MM.1S (cell line): ENCODE measurements at regions not wholly inside any gene's neighbourhood (a gene's known extent, or its start where the extent isn't known, plus 50 kb on each side); places are given as distances from the start of the nearest gene placed in this dataset.

Source experiments
- EZH2phosphoT487 ChIP-seq: fragments of 300-600 bp; sonication (generic); IDR thresholded peaks from 2 replicates; pipeline ENCODE4 v1.6.1; 2018; ENCODE audit warnings: antibody characterized with exemption, low read length
- TF ChIP-seq, protein P1 (sequence below): fragments of 300-600 bp; sonication (generic); IDR thresholded peaks from 2 replicates; pipeline ENCODE4 v1.5.1; 2016; ENCODE audit warnings: antibody characterized with exemption, low read length, mixed read lengths

DNA sequence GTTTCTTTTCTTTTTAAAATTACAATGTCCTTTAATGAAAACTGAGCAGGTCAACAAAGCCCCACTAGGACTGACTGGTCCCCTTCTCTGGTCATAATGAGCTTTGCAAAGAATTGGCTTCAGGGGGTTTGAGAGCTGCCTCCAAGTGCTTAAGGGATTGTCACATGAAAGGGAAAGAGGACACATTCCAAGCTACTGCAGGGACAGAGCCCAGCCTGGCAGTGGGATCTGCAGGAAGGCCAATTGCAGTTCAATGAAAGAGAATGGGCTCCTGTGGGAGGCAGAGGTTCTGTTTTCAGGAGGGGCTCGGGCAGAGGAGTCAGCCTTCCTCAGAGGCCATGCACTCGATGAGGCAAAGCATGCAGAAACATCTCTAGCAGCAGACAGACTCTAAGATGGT lies 84.1 kb upstream of the ACKR3 start:
- TF ChIP-seq, protein P1, sequence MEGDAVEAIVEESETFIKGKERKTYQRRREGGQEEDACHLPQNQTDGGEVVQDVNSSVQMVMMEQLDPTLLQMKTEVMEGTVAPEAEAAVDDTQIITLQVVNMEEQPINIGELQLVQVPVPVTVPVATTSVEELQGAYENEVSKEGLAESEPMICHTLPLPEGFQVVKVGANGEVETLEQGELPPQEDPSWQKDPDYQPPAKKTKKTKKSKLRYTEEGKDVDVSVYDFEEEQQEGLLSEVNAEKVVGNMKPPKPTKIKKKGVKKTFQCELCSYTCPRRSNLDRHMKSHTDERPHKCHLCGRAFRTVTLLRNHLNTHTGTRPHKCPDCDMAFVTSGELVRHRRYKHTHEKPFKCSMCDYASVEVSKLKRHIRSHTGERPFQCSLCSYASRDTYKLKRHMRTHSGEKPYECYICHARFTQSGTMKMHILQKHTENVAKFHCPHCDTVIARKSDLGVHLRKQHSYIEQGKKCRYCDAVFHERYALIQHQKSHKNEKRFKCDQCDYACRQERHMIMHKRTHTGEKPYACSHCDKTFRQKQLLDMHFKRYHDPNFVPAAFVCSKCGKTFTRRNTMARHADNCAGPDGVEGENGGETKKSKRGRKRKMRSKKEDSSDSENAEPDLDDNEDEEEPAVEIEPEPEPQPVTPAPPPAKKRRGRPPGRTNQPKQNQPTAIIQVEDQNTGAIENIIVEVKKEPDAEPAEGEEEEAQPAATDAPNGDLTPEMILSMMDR = no peak
- no peak for TF ChIP-seq EZH2phosphoT487
